ENCODE measurements at regions not wholly inside any gene's neighbourhood (a gene's known extent, or its start where the extent isn't known, plus 50 kb on each side); places are given as distances from the start of the nearest gene placed in this dataset.

DNA sequence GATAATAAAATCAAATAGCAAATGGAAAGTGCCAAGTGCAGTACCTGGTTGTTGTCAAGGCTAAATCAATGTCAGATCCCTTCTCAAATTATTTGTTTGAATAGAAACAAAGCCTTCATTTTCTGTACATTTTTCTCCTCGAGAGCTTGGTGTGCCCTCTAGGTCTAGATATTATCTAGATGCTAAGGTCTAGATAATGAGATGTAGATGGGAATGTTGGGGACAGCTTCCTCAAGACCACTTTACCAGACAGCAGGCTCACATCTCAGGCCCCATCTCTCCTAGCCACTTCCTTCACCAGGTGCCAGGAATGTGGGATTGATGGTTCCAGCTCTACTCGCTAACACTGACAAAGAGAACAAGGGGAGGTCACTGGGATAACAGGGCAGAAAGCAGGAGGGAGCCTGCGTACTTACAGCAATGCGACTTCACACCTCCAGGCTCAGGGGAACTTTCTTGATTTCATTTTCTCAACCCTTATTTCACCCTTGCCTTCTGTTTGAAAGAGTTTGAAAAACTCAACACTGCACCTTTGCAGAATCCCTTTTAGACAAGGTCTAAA is 451.4 kb upstream of the VSTM2A start:
- DNase-seq (ENCODE audit: low spot score in 2 of 2, unreplicated experiment in 2 of 2), result no peak
- Mint-ChIP-seq H3K27ac (no peak overlapping the region), H3K4me3 (no peak overlapping the region), H3K36me3 (no peaks in the 10 kb centered on the region), H3K27me3 (ENCODE audit: low read depth) (no peaks in the 10 kb centered on the region), H3K4me1 (no peaks in the 10 kb centered on the region), H3K9me3 (no peaks in the 10 kb centered on the region)
- TF ChIP-seq, protein P1, sequence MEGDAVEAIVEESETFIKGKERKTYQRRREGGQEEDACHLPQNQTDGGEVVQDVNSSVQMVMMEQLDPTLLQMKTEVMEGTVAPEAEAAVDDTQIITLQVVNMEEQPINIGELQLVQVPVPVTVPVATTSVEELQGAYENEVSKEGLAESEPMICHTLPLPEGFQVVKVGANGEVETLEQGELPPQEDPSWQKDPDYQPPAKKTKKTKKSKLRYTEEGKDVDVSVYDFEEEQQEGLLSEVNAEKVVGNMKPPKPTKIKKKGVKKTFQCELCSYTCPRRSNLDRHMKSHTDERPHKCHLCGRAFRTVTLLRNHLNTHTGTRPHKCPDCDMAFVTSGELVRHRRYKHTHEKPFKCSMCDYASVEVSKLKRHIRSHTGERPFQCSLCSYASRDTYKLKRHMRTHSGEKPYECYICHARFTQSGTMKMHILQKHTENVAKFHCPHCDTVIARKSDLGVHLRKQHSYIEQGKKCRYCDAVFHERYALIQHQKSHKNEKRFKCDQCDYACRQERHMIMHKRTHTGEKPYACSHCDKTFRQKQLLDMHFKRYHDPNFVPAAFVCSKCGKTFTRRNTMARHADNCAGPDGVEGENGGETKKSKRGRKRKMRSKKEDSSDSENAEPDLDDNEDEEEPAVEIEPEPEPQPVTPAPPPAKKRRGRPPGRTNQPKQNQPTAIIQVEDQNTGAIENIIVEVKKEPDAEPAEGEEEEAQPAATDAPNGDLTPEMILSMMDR (IDR thresholded peaks at IDR 0.05; ENCODE audit: unreplicated experiment), result no peak

DNA sequence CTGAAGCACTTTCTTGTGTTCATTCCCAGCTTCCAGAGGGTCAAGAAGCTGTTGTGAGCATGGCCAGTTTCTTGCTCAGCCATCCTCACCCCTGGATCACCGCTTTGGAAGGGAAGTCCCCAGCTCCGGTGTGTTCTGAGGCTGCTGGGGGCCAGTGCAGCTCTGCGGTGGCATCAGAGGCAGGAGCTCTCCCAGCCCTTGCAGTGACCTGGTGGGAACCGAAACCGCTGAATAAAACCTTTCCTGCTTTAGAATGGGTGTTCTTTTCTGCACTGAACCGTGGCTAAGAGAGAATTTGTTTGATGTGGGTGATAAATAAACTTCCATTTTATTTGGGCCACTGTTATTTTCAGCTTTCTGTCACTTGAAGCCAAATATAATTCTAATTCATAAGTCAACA is 450.9 kb upstream of the VSTM2A start:
- Mint-ChIP-seq H3K9me3 (no peaks in the 10 kb centered on the region), H3K27ac (no peak overlapping the region), H3K36me3 (no peaks in the 10 kb centered on the region), H3K4me3 (no peak overlapping the region), H3K4me1 (no peaks in the 10 kb centered on the region), H3K27me3 (ENCODE audit: low read depth) (no peaks in the 10 kb centered on the region)
- TF ChIP-seq, protein P1 (IDR thresholded peaks at IDR 0.05; ENCODE audit: unreplicated experiment), result no peak
- no peak for DNase-seq (ENCODE audit: low spot score in 2 of 2, unreplicated experiment in 2 of 2)

DNA sequence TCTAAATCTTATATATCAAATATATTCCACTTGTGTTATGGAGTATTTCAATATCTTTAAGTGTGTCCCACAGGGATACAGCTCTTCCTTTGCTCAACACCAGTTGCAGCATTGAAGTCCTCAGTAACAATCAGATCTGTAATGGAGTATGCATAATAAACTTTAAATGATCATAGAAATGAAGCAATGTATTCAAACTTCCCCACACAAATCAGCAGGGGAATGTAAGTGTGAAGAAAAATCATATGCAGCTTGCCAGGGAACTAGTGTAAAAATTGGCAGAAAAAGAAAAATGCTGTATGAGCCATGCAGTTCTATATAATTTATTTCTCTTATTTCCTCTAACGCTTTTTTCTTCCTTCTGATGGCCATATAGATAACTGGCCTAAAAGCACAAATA is 444.3 kb upstream of the VSTM2A start:
- Mint-ChIP-seq H3K9me3 (no peaks in the 10 kb centered on the region), H3K36me3 (no peaks in the 10 kb centered on the region), H3K4me3 (no peak overlapping the region), H3K27ac (no peak overlapping the region), H3K4me1 (no peaks in the 10 kb centered on the region), H3K27me3 (ENCODE audit: low read depth) (no peaks in the 10 kb centered on the region)
- no peak for DNase-seq (ENCODE audit: low spot score in 2 of 2, unreplicated experiment in 2 of 2)
- TF ChIP-seq, protein P1 (IDR thresholded peaks at IDR 0.05; ENCODE audit: unreplicated experiment), result no peak

DNA sequence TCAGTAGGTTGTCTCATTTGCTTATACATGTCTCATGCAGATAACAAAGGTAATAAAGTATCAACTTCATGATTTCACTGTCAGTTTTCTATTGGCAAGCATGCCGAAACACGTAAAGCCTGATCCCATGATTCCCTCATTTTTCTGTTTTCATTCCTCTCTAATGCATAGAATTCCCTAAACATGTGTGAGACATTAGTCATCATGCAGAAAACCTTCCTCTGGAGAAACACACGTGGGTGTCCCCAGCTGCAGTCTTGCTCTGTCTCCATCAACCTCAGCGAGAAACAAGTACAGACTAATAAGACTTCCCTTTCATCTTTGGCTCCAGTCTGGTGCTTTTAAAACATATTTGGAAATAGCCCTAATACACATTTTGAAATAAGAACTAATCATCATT is 432.7 kb upstream of the VSTM2A start:
- no peaks in the 10 kb centered on the region for H3K27me3 Mint-ChIP-seq (ENCODE audit: low read depth)
- H3K4me3 Mint-ChIP-seq, result no peak overlapping the region
- no peaks in the 10 kb centered on the region for H3K4me1 Mint-ChIP-seq
- no peaks in the 10 kb centered on the region for H3K36me3 Mint-ChIP-seq
- DNase-seq (ENCODE audit: low spot score in 2 of 2, unreplicated experiment in 2 of 2), result no peak
- no peaks in the 10 kb centered on the region for H3K9me3 Mint-ChIP-seq
- TF ChIP-seq, protein P1 (IDR thresholded peaks at IDR 0.05; ENCODE audit: unreplicated experiment), result no peak
- no peak overlapping the region for H3K27ac Mint-ChIP-seq

DNA sequence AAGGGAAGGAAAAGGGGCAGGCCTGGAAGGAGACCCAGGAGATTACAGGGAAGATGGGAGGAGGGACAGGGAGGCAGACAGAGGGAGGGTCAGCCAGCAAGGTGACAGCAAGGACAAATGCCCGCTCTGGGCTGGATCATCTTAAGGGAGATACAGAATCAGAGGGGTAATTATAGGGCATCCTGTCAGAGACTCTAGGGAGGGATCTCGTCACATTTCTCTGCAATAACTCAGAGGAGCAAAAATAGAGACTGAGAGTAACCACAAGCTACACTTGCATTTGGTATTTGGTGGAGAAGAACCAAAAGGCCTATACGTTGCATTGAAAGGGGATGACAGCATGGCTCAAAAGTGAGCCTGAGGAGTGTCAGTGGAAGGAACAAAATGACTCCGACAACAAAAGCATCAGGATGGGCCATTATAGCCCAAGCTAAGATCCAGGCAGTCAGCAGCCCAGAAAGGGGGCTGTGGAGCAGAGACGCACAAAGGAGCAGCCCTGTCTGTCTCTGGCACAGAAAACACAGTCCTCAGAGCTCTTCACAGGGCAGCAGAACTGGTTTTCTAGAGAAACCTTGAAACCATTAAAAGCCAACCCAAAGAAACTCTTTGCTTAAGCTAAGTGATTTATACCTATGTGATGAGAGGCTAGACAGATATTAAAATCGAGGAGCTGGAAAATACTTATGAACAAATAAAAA is 430.2 kb upstream of the VSTM2A start:
- Mint-ChIP-seq H3K36me3 (no peaks in the 10 kb centered on the region), H3K27me3 (ENCODE audit: low read depth) (peaks cover 1% of the 10 kb centered on the region), H3K4me3 (no peak overlapping the region), H3K27ac (no peak overlapping the region), H3K4me1 (no peaks in the 10 kb centered on the region), H3K9me3 (no peaks in the 10 kb centered on the region)
- DNase-seq (ENCODE audit: low spot score in 2 of 2, unreplicated experiment in 2 of 2), result no peak
- TF ChIP-seq, protein P1 (IDR thresholded peaks at IDR 0.05; ENCODE audit: unreplicated experiment), result no peak

Measured in mesothelial cell of epicardium (in vitro differentiated cells).